ENCODE measurements at regions not wholly inside any gene's neighbourhood (a gene's known extent, or its start where the extent isn't known, plus 50 kb on each side); places are given as distances from the start of the nearest gene placed in this dataset.

DNA sequence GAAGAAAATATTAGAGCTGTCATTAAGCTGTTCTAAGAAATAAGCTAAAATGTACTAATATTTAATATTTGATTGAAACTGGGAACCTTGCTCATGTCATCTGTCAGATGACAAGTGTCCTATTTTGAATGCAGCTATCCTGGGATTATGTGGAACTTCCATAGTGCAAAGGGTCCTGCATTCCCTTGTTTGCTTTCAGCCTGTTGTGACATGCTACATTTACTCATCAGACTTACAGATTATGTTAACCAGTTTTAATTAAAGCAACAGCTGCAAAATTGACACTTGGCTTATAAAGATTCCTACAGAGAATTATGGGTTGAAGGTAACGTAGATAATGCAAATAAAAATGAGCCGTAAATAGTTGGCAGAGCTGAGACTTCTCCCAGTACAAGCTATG is 458.4 kb upstream of the RGS6 start:
- Histone ChIP-seq H3K4me3 (ENCODE audit: low read depth, low read length, poor library complexity, severe bottlenecking) (no peak overlapping the region), H3K4me2 (ENCODE audit: low read length) (no peak overlapping the region), H3K9ac (ENCODE audit: low read length) (no peak overlapping the region), H3K27me3 (ENCODE audit: insufficient read depth, low read length) (no peaks in the 10 kb centered on the region), H4K20me1 (ENCODE audit: insufficient read depth, low read length) (no peaks in the 10 kb centered on the region), H3K36me3 (ENCODE audit: insufficient read depth, low read length) (no peaks in the 10 kb centered on the region), H3K27ac (ENCODE audit: low read depth, low read length, poor library complexity, severe bottlenecking) (no peak overlapping the region), H3K4me1 (ENCODE audit: insufficient read depth, low read length, severe bottlenecking) (peaks cover 3% of the 10 kb centered on the region), H2AFZ (ENCODE audit: low read length) (no peak overlapping the region), H3F3A (ENCODE audit: insufficient read depth, low read length) (no peaks in the 10 kb centered on the region), H3K79me2 (ENCODE audit: insufficient read depth, low read length) (no peaks in the 10 kb centered on the region), H3K9me2 (ENCODE audit: low read depth, low read length) (no peaks in the 10 kb centered on the region), H3K9me3 (ENCODE audit: low read length) (no peaks in the 10 kb centered on the region)
- TF ChIP-seq EZH2 (IDR thresholded peaks at IDR 0.05; ENCODE audit: borderline replicate concordance, low read length), result no peak
- TF ChIP-seq, protein P1, sequence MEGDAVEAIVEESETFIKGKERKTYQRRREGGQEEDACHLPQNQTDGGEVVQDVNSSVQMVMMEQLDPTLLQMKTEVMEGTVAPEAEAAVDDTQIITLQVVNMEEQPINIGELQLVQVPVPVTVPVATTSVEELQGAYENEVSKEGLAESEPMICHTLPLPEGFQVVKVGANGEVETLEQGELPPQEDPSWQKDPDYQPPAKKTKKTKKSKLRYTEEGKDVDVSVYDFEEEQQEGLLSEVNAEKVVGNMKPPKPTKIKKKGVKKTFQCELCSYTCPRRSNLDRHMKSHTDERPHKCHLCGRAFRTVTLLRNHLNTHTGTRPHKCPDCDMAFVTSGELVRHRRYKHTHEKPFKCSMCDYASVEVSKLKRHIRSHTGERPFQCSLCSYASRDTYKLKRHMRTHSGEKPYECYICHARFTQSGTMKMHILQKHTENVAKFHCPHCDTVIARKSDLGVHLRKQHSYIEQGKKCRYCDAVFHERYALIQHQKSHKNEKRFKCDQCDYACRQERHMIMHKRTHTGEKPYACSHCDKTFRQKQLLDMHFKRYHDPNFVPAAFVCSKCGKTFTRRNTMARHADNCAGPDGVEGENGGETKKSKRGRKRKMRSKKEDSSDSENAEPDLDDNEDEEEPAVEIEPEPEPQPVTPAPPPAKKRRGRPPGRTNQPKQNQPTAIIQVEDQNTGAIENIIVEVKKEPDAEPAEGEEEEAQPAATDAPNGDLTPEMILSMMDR (IDR thresholded peaks at IDR 0.05; ENCODE audit: low read length), result no peak

DNA sequence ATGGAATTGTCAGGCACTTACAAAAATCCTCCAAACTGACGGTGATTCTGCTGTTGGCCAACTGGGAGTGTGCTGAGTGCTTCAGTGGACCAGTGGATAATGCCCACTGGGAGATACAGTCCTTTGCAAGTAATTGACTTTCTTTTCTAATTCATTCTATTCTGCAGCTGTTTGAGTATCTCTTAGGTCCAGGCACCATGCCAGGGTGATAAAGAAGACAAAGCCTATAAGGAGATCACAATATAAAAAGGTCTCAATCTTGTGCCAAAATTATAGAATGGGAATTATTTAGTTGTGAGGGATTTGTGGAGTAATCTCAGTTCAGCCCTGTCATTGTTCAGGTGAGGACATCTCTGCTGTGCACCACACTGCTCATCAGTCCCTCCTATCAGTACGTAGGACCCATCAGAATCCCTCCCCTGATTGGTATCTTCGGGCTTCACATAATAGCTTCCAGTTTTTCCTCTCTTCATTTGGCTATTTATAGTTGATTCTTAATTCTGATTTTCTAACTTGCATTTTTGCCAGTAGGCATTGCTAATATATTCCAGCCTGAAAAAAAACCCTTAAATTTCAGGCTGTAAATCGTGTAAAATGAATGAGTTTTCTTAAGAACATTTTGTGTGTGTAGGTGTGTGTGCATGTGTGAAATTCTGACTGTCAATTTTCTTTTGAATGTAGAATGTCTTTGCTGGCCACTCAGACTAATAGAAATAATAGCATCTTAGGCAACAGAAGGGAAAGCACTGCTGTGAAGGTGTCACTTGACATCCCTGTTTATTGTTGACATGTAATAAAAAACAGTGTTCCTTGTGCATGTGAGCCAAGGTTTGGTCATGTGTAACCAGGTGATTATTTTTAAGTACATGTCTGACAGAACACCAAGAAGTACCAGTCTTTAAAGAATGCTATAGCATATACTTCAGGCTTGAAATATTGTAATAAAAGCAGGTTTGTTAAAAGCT is 457.6 kb upstream of the RGS6 start:
- no peak overlapping the region for H3K4me3 ChIP-seq (ENCODE audit: low read depth, low read length, poor library complexity, severe bottlenecking)
- H3K27me3 ChIP-seq (ENCODE audit: insufficient read depth, low read length), result no peaks in the 10 kb centered on the region
- H3K79me2 ChIP-seq (ENCODE audit: insufficient read depth, low read length), result no peaks in the 10 kb centered on the region
- H3K9me3 ChIP-seq (ENCODE audit: low read length), result no peaks in the 10 kb centered on the region
- H3K9me2 ChIP-seq (ENCODE audit: low read depth, low read length), result no peaks in the 10 kb centered on the region
- H3F3A ChIP-seq (ENCODE audit: insufficient read depth, low read length), result no peaks in the 10 kb centered on the region
- no peaks in the 10 kb centered on the region for H4K20me1 ChIP-seq (ENCODE audit: insufficient read depth, low read length)
- no peak overlapping the region for H2AFZ ChIP-seq (ENCODE audit: low read length)
- TF ChIP-seq, protein P1 (IDR thresholded peaks at IDR 0.05; ENCODE audit: low read length), result no peak
- no peak for TF ChIP-seq EZH2 (IDR thresholded peaks at IDR 0.05; ENCODE audit: borderline replicate concordance, low read length)
- no peak overlapping the region for H3K27ac ChIP-seq (ENCODE audit: low read depth, low read length, poor library complexity, severe bottlenecking)
- no peaks in the 10 kb centered on the region for H3K36me3 ChIP-seq (ENCODE audit: insufficient read depth, low read length)
- H3K4me2 ChIP-seq (ENCODE audit: low read length), result no peak overlapping the region
- H3K4me1 ChIP-seq (ENCODE audit: insufficient read depth, low read length, severe bottlenecking), result peaks cover 3% of the 10 kb centered on the region
- H3K9ac ChIP-seq (ENCODE audit: low read length), result no peak overlapping the region

DNA sequence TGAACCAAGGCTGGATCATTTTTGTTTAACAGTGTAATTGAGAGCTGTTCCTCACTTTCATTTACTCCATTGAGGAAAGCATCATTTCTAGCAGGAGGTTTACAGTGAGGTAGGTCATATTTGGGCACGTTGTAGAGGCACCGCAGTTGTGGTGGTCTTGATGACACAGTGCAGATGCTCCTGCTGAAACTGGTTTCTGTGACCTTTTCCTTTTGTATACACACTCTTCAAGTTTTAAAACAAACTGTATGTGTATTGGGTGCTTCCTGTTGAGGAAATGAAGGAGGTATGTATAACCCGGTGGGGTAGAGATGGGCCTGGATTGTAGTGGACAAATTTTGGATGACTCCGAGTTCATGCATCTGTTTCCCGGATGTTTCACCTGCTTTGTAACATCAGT is 456.3 kb upstream of the RGS6 start:
- Histone ChIP-seq H3K9me3 (ENCODE audit: low read length) (no peaks in the 10 kb centered on the region), H3K36me3 (ENCODE audit: insufficient read depth, low read length) (no peaks in the 10 kb centered on the region), H3K9ac (ENCODE audit: low read length) (no peak overlapping the region), H3K4me3 (ENCODE audit: low read depth, low read length, poor library complexity, severe bottlenecking) (no peak overlapping the region), H3K4me1 (ENCODE audit: insufficient read depth, low read length, severe bottlenecking) (peaks cover 3% of the 10 kb centered on the region), H3K27ac (ENCODE audit: low read depth, low read length, poor library complexity, severe bottlenecking) (no peak overlapping the region), H3K9me2 (ENCODE audit: low read depth, low read length) (no peaks in the 10 kb centered on the region), H4K20me1 (ENCODE audit: insufficient read depth, low read length) (no peaks in the 10 kb centered on the region), H3K4me2 (ENCODE audit: low read length) (no peak overlapping the region), H2AFZ (ENCODE audit: low read length) (no peak overlapping the region), H3K27me3 (ENCODE audit: insufficient read depth, low read length) (no peaks in the 10 kb centered on the region), H3K79me2 (ENCODE audit: insufficient read depth, low read length) (no peaks in the 10 kb centered on the region), H3F3A (ENCODE audit: insufficient read depth, low read length) (no peaks in the 10 kb centered on the region)
- TF ChIP-seq, protein P1 (IDR thresholded peaks at IDR 0.05; ENCODE audit: low read length), result no peak
- TF ChIP-seq EZH2 (IDR thresholded peaks at IDR 0.05; ENCODE audit: borderline replicate concordance, low read length), result no peak

Measured in OCI-LY1 (cell line).